CD4-positive, alpha-beta T cell (primary cell): ENCODE measurements at regions not wholly inside any gene's neighbourhood (a gene's known extent, or its start where the extent isn't known, plus 50 kb on each side); places are given as distances from the start of the nearest gene placed in this dataset.

ENCODE experiments used
- ATAC-seq: fragments of 200-7000 bp; cut with Tn5 transposase; one replicate; pipeline ENCODE4 v1.10.0; 2022; ENCODE audit warnings: mild to moderate bottlenecking; ENCODE audit not compliant: poor library complexity
- CTCF ChIA-PET: fragments of 350-600 bp; sonication (Branson Sonifier 250); formaldehyde crosslinking; loops from one replicate; lab custom pipeline; 2021; ENCODE audit warnings: antibody characterized with exemption, inconsistent platforms; lab: Charles Lee
- POLR2A ChIA-PET: fragments of 350-600 bp; sonication (Branson Sonifier 250); formaldehyde crosslinking; loops from one replicate; lab custom pipeline; 2021; ENCODE audit warnings: antibody characterized with exemption, inconsistent platforms; lab: Charles Lee
- DNase-seq, 14 experiments: peaks; one replicate each; pipeline ENCODE4 v3.0.0-alpha.2; 2013 to 2020; ENCODE audit warnings: mixed read lengths in 2 of 14
- H3K27ac ChIP-seq, 2 donors: one replicate each; pipeline versions ENCODE4 v1.5.1 to v1.7.0; 2013; ENCODE audit warnings: low read length in 2 of 2, low read depth in 1 of 2, mild to moderate bottlenecking in 1 of 2
- H3K27me3 ChIP-seq, 2 experiments: 1 replicate in 1 of 2; 2 replicates in 1 of 2; pipeline versions ENCODE4 v1.6.1 to v1.7.0; 2013; ENCODE audit warnings: low read length in 2 of 2, control low read depth in 1 of 2, mild to moderate bottlenecking in 1 of 2, moderate library complexity in 1 of 2; ENCODE audit not compliant: insufficient read depth in 2 of 2, control insufficient read depth in 1 of 2
- H3K36me3 ChIP-seq: one replicate; pipeline ENCODE4 v1.6.1; 2013; ENCODE audit warnings: low read length, control low read depth; ENCODE audit not compliant: insufficient read depth
- H3K4me1 ChIP-seq: one replicate; pipeline ENCODE4 v1.6.1; 2013; ENCODE audit warnings: low read length, control low read depth; ENCODE audit not compliant: insufficient read depth
- H3K4me3 ChIP-seq: one replicate; pipeline ENCODE4 v1.5.1; 2013; ENCODE audit warnings: mild to moderate bottlenecking, low read length, moderate library complexity
- H3K9me3 ChIP-seq, 2 experiments: 1 replicate in 1 of 2; 2 replicates in 1 of 2; pipeline versions ENCODE4 v1.6.1 to v1.7.0; 2013; ENCODE audit warnings: low read length in 2 of 2, mild to moderate bottlenecking in 2 of 2, control low read depth in 1 of 2, moderate library complexity in 1 of 2; ENCODE audit not compliant: control insufficient read depth in 1 of 2, insufficient read depth in 1 of 2
- H3K27ac Mint-ChIP-seq: one replicate; pipeline ENCODE4 v1.8.0; 2020; ENCODE audit warnings: mixed read lengths
- H3K27me3 Mint-ChIP-seq: one replicate; pipeline ENCODE4 v1.8.0; 2021; ENCODE audit warnings: mixed read lengths
- H3K36me3 Mint-ChIP-seq: one replicate; pipeline ENCODE4 v1.8.0; 2021; ENCODE audit warnings: low read depth, mixed read lengths
- H3K4me1 Mint-ChIP-seq: one replicate; pipeline ENCODE4 v1.8.0; 2021; ENCODE audit warnings: low read depth, mixed read lengths
- H3K4me3 Mint-ChIP-seq: one replicate; pipeline ENCODE4 v1.8.0; 2020; ENCODE audit warnings: mild to moderate bottlenecking, mixed read lengths
- H3K9me3 Mint-ChIP-seq: one replicate; pipeline ENCODE4 v1.8.0; 2020; ENCODE audit warnings: mixed read lengths
- intact Hi-C, 2 experiments: fragments of 100-400 bp; cut with DNase I in 1 of 2; cut with micrococcal nuclease in 1 of 2; formaldehyde crosslinking; loops; one replicate each; pipeline versions ENCODE4 v1.15.1 to v1.9.0; 2023 to 2025; cut with DNase I, micrococcal nuclease
- TF ChIP-seq, protein P1 (sequence below): fragments of 200-600 bp; IDR thresholded peaks from one replicate; pipeline ENCODE4 v1.8.0; 2022; ENCODE audit warnings: antibody characterized with exemption, mild to moderate bottlenecking

DNA sequence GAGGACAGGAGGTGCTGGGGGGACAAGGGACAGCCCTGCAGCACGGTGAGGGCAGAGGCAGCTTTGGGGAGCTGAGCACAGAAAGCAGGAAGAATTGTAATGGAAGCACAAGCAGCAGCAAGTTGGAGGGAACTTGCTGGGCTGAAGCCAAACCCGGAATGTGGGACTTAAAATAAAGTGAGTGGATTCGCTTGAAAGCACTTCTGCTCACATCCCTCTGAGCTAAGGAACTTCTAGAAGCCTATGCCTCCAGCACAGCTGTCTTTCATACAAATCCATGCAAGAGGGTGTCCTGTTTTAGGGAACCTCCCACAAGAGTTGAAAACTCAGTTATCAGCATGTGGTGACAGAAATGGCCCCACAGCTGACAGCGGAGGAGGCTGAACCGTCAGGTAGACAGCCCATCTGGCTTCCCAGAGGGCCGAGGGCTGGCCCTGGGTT lies 71.4 kb upstream of the MLN start:
- no peak for DNase-seq
- Mint-ChIP-seq H3K27me3 (no peaks in the 10 kb centered on the region), H3K9me3 (no peaks in the 10 kb centered on the region), H3K27ac (no peak overlapping the region), H3K36me3 (no peaks in the 10 kb centered on the region), H3K4me3 (no peak overlapping the region), H3K4me1 (peaks cover 15% of the 10 kb centered on the region)
- no peaks in the 10 kb centered on the region for H3K36me3 ChIP-seq
- no peaks in the 10 kb centered on the region for H3K27me3 ChIP-seq
- ATAC-seq = no peak
- H3K9me3 ChIP-seq = no peaks in the 10 kb centered on the region
- TF ChIP-seq, protein P1, sequence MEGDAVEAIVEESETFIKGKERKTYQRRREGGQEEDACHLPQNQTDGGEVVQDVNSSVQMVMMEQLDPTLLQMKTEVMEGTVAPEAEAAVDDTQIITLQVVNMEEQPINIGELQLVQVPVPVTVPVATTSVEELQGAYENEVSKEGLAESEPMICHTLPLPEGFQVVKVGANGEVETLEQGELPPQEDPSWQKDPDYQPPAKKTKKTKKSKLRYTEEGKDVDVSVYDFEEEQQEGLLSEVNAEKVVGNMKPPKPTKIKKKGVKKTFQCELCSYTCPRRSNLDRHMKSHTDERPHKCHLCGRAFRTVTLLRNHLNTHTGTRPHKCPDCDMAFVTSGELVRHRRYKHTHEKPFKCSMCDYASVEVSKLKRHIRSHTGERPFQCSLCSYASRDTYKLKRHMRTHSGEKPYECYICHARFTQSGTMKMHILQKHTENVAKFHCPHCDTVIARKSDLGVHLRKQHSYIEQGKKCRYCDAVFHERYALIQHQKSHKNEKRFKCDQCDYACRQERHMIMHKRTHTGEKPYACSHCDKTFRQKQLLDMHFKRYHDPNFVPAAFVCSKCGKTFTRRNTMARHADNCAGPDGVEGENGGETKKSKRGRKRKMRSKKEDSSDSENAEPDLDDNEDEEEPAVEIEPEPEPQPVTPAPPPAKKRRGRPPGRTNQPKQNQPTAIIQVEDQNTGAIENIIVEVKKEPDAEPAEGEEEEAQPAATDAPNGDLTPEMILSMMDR = no peak
- CTCF ChIA-PET = no interaction called here
- no peak overlapping the region for H3K27ac ChIP-seq
- intact Hi-C loops = no loop called here
- no peak overlapping the region for H3K4me3 ChIP-seq
- peaks cover 10% of the 10 kb centered on the region for H3K4me1 ChIP-seq
- POLR2A ChIA-PET = no interaction called here

DNA sequence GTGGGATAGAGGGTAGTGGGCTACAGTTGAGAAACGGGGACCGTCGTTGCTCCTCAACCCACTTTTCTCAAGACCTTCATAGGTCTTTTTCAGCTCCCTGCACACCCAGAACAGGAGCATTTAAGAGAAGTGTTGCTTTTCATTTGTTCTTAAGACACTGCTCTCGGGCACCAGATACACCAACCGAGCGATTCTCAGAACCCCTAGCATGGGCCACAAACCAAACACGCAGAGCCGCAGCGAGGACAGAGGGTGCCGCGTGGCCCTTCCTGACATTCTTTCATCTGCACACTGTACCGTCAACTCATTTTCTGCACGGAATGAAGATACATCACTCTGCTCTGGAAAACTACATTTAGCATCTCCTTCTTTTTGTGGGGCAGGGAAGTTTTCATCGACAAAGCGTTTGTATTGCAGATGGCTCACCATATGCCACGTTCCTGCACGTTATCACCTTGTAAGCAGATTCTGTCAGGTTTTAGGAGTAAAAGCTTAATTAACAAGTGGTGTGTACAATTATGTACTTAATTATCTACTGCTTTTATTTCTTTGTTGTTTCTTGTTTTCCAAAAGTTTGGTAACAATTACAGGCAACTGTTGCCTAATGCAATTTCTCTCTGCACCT lies 70.4 kb upstream of the MLN start:
- H3K9me3 ChIP-seq = no peaks in the 10 kb centered on the region
- peaks cover 10% of the 10 kb centered on the region for H3K4me1 ChIP-seq
- ATAC-seq (no peak), DNase-seq (no peak)
- no peaks in the 10 kb centered on the region for H3K27me3 ChIP-seq
- TF ChIP-seq, protein P1 = no peak
- ChIA-PET POLR2A (interaction anchor here (1.2 kb wide), 1 partner anchor 13 kb away, joined by 3 read pairs; no protein-coding TSS in a partner anchor), CTCF (no interaction called here)
- H3K4me3 Mint-ChIP-seq = no peak overlapping the region
- H3K4me1 Mint-ChIP-seq = peaks cover 15% of the 10 kb centered on the region
- H3K9me3 Mint-ChIP-seq = no peaks in the 10 kb centered on the region
- H3K36me3 ChIP-seq = no peaks in the 10 kb centered on the region
- intact Hi-C loops = no loop called here
- no peaks in the 10 kb centered on the region for H3K36me3 Mint-ChIP-seq
- no peak overlapping the region for H3K27ac Mint-ChIP-seq
- no peak overlapping the region for H3K4me3 ChIP-seq
- no peak overlapping the region for H3K27ac ChIP-seq
- H3K27me3 Mint-ChIP-seq = no peaks in the 10 kb centered on the region

DNA sequence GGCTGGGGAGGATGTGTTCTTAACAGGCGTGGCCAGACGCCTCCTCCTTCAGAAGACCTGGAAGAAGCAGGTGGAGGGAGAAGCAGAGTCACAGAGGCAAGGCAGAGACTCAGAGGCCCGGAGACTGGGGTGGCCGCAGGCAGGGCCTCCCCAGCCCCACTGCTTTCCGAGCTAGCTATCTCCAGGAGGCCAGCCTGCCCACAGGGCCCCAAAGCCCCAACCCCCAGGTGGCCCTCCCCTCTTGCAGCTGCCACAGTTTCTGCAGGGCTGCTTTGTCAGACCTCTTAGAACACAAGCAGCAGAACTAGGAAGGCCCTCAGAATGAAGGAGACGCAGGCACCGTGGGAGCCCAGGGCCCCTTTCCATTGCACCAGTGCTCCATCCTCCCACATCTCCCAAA lies 69.0 kb upstream of the MLN start:
- CTCF ChIA-PET = no interaction called here

More for the DNA sequence above, 69.0 kb upstream of the MLN start:
- Histone ChIP-seq H3K4me3 (no peak overlapping the region), H3K27ac (no peak overlapping the region), H3K27me3 (no peaks in the 10 kb centered on the region), H3K4me1 (peaks cover 10% of the 10 kb centered on the region), H3K9me3 (no peaks in the 10 kb centered on the region), H3K36me3 (no peaks in the 10 kb centered on the region)
- POLR2A ChIA-PET = no interaction called here
- Mint-ChIP-seq H3K4me3 (no peak overlapping the region), H3K36me3 (no peaks in the 10 kb centered on the region), H3K9me3 (no peaks in the 10 kb centered on the region), H3K27me3 (no peaks in the 10 kb centered on the region), H3K27ac (no peak overlapping the region), H3K4me1 (peaks cover 10% of the 10 kb centered on the region)
- TF ChIP-seq, protein P1 = no peak
- no peak for DNase-seq
- ATAC-seq = no peak
- intact Hi-C loops = no loop called here
